Activated CD4-positive, CD25-positive, alpha-beta regulatory T cell treated with anti-CD3 and anti-CD28 coated beads, Interleukin-2, amount 50 U/mL, for 16 hours (primary cell): ENCODE measurements at regions not wholly inside any gene's neighbourhood (a gene's known extent, or its start where the extent isn't known, plus 50 kb on each side); places are given as distances from the start of the nearest gene placed in this dataset.

Experiments
- DNase-seq: peaks from one replicate; pipeline ENCODE4 v3.0.0-alpha.2; 2020; ENCODE audit warnings: low read depth, low spot score

- DNase-seq: no peak
Measured at GRCh38 chr11:69970785-69971535, 107.2 kb upstream of the ANO1 start.

GRCh38 chr11:69971741-69972140 lies 106.4 kb upstream of the ANO1 start:
- DNase-seq: no peak

- DNase-seq: no peak
Measured at GRCh38 chr11:69972351-69972802, 105.7 kb upstream of the ANO1 start.

- DNase-seq: no peak
Measured at GRCh38 chr11:69974528-69974927, 103.6 kb upstream of the ANO1 start.

- no peak for DNase-seq
Measured at GRCh38 chr11:69975822-69976221, 102.3 kb upstream of the ANO1 start.

- DNase-seq: no peak
Measured at GRCh38 chr11:69976794-69977193, 101.3 kb upstream of the ANO1 start.

- no peak for DNase-seq
Measured at GRCh38 chr11:69977951-69978350, 100.2 kb upstream of the ANO1 start.

- no peak for DNase-seq
Measured at GRCh38 chr11:69978841-69979614, 99.1 kb upstream of the ANO1 start.

GRCh38 chr11:69979632-69980031 lies 98.5 kb upstream of the ANO1 start:
- no peak for DNase-seq

GRCh38 chr11:69981119-69981784 lies 96.9 kb upstream of the ANO1 start:
- DNase-seq: no peak

GRCh38 chr11:69982690-69983570 lies 95.2 kb upstream of the ANO1 start:
- DNase-seq: no peak

GRCh38 chr11:69983571-69983877 lies 94.6 kb upstream of the ANO1 start:
- no peak for DNase-seq

GRCh38 chr11:69983897-69984438 lies 94.1 kb upstream of the ANO1 start:
- DNase-seq: no peak

GRCh38 chr11:69984457-69985261 lies 93.5 kb upstream of the ANO1 start:
- no peak for DNase-seq

GRCh38 chr11:69985331-69985640 lies 92.8 kb upstream of the ANO1 start:
- no peak for DNase-seq

- no peak for DNase-seq
Measured at GRCh38 chr11:69985641-69986439, 92.3 kb upstream of the ANO1 start.

- DNase-seq: no peak
Measured at GRCh38 chr11:69986440-69986787, 91.7 kb upstream of the ANO1 start.

- DNase-seq: no peak
Measured at GRCh38 chr11:69986830-69987229, 91.3 kb upstream of the ANO1 start.

- DNase-seq: no peak
Measured at GRCh38 chr11:69992026-69992425, 86.1 kb upstream of the ANO1 start.
